ENCODE measurements at regions not wholly inside any gene's neighbourhood (a gene's known extent, or its start where the extent isn't known, plus 50 kb on each side); places are given as distances from the start of the nearest gene placed in this dataset.

GRCh38 chr16:35344012-35344762, 1884.8 kb downstream of the TP53TG3F start:
- H3K27me3 ChIP-seq (ENCODE audit: insufficient read depth, low read length): no peaks in the 10 kb centered on the region
- no peaks in the 10 kb centered on the region for H3K36me3 ChIP-seq (ENCODE audit: insufficient read depth, low read length)
- FAIRE-seq (no peak), DNase-seq (ENCODE audit: low read depth) (no peak)
- no peaks in the 10 kb centered on the region for H3K79me2 ChIP-seq (ENCODE audit: insufficient read depth, low read length)
- H3K4me1 ChIP-seq (ENCODE audit: insufficient read depth, low read length): no peaks in the 10 kb centered on the region
- H3K4me2 ChIP-seq (ENCODE audit: low read length): no peak overlapping the region
- Mint-ChIP-seq H3K4me1 (ENCODE audit: low read depth, unreplicated experiment) (no peaks in the 10 kb centered on the region), H3K27me3 (ENCODE audit: low read depth, unreplicated experiment) (no peaks in the 10 kb centered on the region), H3K36me3 (ENCODE audit: low read depth, unreplicated experiment) (no peaks in the 10 kb centered on the region), H3K4me3 (ENCODE audit: unreplicated experiment) (no peak overlapping the region), H3K27ac (ENCODE audit: unreplicated experiment) (no peak overlapping the region), H3K9me3 (ENCODE audit: unreplicated experiment) (peaks cover 6% of the 10 kb centered on the region)
- H3K9ac ChIP-seq (ENCODE audit: low read length): no peak overlapping the region
- no peak overlapping the region for H2AFZ ChIP-seq (ENCODE audit: low read depth, low read length)
- no peaks in the 10 kb centered on the region for H4K20me1 ChIP-seq (ENCODE audit: insufficient read depth, low read length)
- peaks cover 3% of the 10 kb centered on the region for H3K9me3 ChIP-seq (ENCODE audit: insufficient read depth, low read depth, low read length)
- TF ChIP-seq EZH2 (IDR thresholded peaks at IDR 0.05; ENCODE audit: insufficient read depth, low read length) (no peak), CTCF (IDR thresholded peaks at IDR 0.05; ENCODE audit: insufficient read depth, low read depth, low read length) (no peak)
- H3K27ac ChIP-seq (ENCODE audit: low read depth, low read length): no peak overlapping the region
- no peak overlapping the region for H3K4me3 ChIP-seq (ENCODE audit: insufficient read depth, low read depth, low read length)

GRCh38 chr16:35352431-35352830, 1893.0 kb downstream of the TP53TG3F start:
- Histone ChIP-seq H3K36me3 (ENCODE audit: insufficient read depth, low read length) (no peaks in the 10 kb centered on the region), H3K27ac (ENCODE audit: low read depth, low read length) (no peak overlapping the region), H3K9ac (ENCODE audit: low read length) (no peak overlapping the region), H3K4me2 (ENCODE audit: low read length) (no peak overlapping the region), H3K79me2 (ENCODE audit: insufficient read depth, low read length) (no peaks in the 10 kb centered on the region), H2AFZ (ENCODE audit: low read depth, low read length) (no peak overlapping the region), H4K20me1 (ENCODE audit: insufficient read depth, low read length) (no peaks in the 10 kb centered on the region), H3K4me3 (ENCODE audit: insufficient read depth, low read depth, low read length) (no peak overlapping the region), H3K4me1 (ENCODE audit: insufficient read depth, low read length) (no peaks in the 10 kb centered on the region), H3K27me3 (ENCODE audit: insufficient read depth, low read length) (no peaks in the 10 kb centered on the region), H3K9me3 (ENCODE audit: insufficient read depth, low read depth, low read length) (peaks cover 10% of the 10 kb centered on the region)
- no peaks in the 10 kb centered on the region for H3K27me3 Mint-ChIP-seq (ENCODE audit: low read depth, unreplicated experiment)
- H3K27ac Mint-ChIP-seq (ENCODE audit: unreplicated experiment): no peak overlapping the region
- no peak for TF ChIP-seq EZH2 (IDR thresholded peaks at IDR 0.05; ENCODE audit: insufficient read depth, low read length)
- no peaks in the 10 kb centered on the region for H3K36me3 Mint-ChIP-seq (ENCODE audit: low read depth, unreplicated experiment)
- no peak overlapping the region for H3K4me3 Mint-ChIP-seq (ENCODE audit: unreplicated experiment)
- FAIRE-seq (no peak), DNase-seq (ENCODE audit: low read depth) (no peak)
- H3K9me3 Mint-ChIP-seq (ENCODE audit: unreplicated experiment): peaks cover 4% of the 10 kb centered on the region
- no peaks in the 10 kb centered on the region for H3K4me1 Mint-ChIP-seq (ENCODE audit: low read depth, unreplicated experiment)

GRCh38 chr16:35363510-35363909, 1904.1 kb downstream of the TP53TG3F start:
- Histone ChIP-seq H3K4me3 (ENCODE audit: insufficient read depth, low read depth, low read length) (no peak overlapping the region), H3K9me3 (ENCODE audit: insufficient read depth, low read depth, low read length) (peaks cover 35% of the 10 kb centered on the region), H4K20me1 (ENCODE audit: insufficient read depth, low read length) (no peaks in the 10 kb centered on the region), H3K9ac (ENCODE audit: low read length) (no peak overlapping the region), H3K79me2 (ENCODE audit: insufficient read depth, low read length) (no peaks in the 10 kb centered on the region), H3K36me3 (ENCODE audit: insufficient read depth, low read length) (no peaks in the 10 kb centered on the region), H2AFZ (ENCODE audit: low read depth, low read length) (no peak overlapping the region), H3K4me2 (ENCODE audit: low read length) (no peak overlapping the region), H3K27me3 (ENCODE audit: insufficient read depth, low read length) (no peaks in the 10 kb centered on the region), H3K27ac (ENCODE audit: low read depth, low read length) (no peak overlapping the region), H3K4me1 (ENCODE audit: insufficient read depth, low read length) (no peaks in the 10 kb centered on the region)
- no peaks in the 10 kb centered on the region for H3K4me1 Mint-ChIP-seq (ENCODE audit: low read depth, unreplicated experiment)
- FAIRE-seq (no peak), DNase-seq (ENCODE audit: low read depth) (no peak)
- H3K27me3 Mint-ChIP-seq (ENCODE audit: low read depth, unreplicated experiment): no peaks in the 10 kb centered on the region
- H3K9me3 Mint-ChIP-seq (ENCODE audit: unreplicated experiment): peaks cover 2% of the 10 kb centered on the region
- no peak overlapping the region for H3K27ac Mint-ChIP-seq (ENCODE audit: unreplicated experiment)
- H3K36me3 Mint-ChIP-seq (ENCODE audit: low read depth, unreplicated experiment): no peaks in the 10 kb centered on the region
- TF ChIP-seq CTCF (IDR thresholded peaks at IDR 0.05; ENCODE audit: insufficient read depth, low read depth, low read length) (no peak), EZH2 (IDR thresholded peaks at IDR 0.05; ENCODE audit: insufficient read depth, low read length) (no peak)
- no peak overlapping the region for H3K4me3 Mint-ChIP-seq (ENCODE audit: unreplicated experiment)

All from astrocyte (in vitro differentiated cells and primary cell).